Neural cell (in vitro differentiated cells): ENCODE measurements at regions not wholly inside any gene's neighbourhood (a gene's known extent, or its start where the extent isn't known, plus 50 kb on each side); places are given as distances from the start of the nearest gene placed in this dataset.

ENCODE experiments used
- CTCF ChIP-seq: fragments of 450-650 bp; IDR thresholded peaks from 2 replicates; pipeline ENCODE4 v1.5.1; 2014; ENCODE audit warnings: antibody characterized with exemption, mild to moderate bottlenecking, moderate library complexity; ENCODE audit not compliant: poor library complexity, severe bottlenecking
- POLR2AphosphoS5 ChIP-seq: IDR thresholded peaks from 2 replicates; pipeline ENCODE4 v1.6.1; 2012
- RAD21 ChIP-seq: fragments of 450-650 bp; conservative IDR thresholded peaks from 2 replicates; pipeline ENCODE4 v1.6.1; 2014; ENCODE audit warnings: antibody characterized with exemption, mild to moderate bottlenecking, moderate library complexity
- SMC3 ChIP-seq: fragments of 450-650 bp; conservative IDR thresholded peaks from 2 replicates; pipeline ENCODE4 v1.6.1; 2014; ENCODE audit warnings: antibody characterized with exemption, mild to moderate bottlenecking, moderate library complexity; ENCODE audit not compliant: poor library complexity

- TF ChIP-seq SMC3 (no peak), POLR2AphosphoS5 (no peak), CTCF (no peak), RAD21 (no peak)
These were observed 152.3 kb downstream of the ALDH8A1 start for GRCh38 chr6:134797400-134798113.
